ENCODE measurements at regions not wholly inside any gene's neighbourhood (a gene's known extent, or its start where the extent isn't known, plus 50 kb on each side); places are given as distances from the start of the nearest gene placed in this dataset.

GRCh38 chr2:116645155-116645554 lies 1169.3 kb upstream of the DDX18 start:
- no peak for DNase-seq

- DNase-seq = no peak
Measured at GRCh38 chr2:116668691-116669090, 1145.8 kb upstream of the DDX18 start.

- DNase-seq = no peak
Measured at GRCh38 chr2:116669782-116670181, 1144.7 kb upstream of the DDX18 start.

GRCh38 chr2:116674188-116674587 lies 1140.3 kb upstream of the DDX18 start:
- no peak for DNase-seq

GRCh38 chr2:116676776-116677175 lies 1137.7 kb upstream of the DDX18 start:
- DNase-seq = no peak

GRCh38 chr2:116680256-116680936 lies 1134.1 kb upstream of the DDX18 start:
- DNase-seq = no peak

GRCh38 chr2:116687371-116687770 lies 1127.1 kb upstream of the DDX18 start:
- no peak for DNase-seq

- no peak for DNase-seq
Measured at GRCh38 chr2:116692988-116693387, 1121.5 kb upstream of the DDX18 start.

GRCh38 chr2:116696223-116696622 lies 1118.3 kb upstream of the DDX18 start:
- no peak for DNase-seq

GRCh38 chr2:116696903-116697302 lies 1117.6 kb upstream of the DDX18 start:
- no peak for DNase-seq

GRCh38 chr2:116706396-116706795 lies 1108.1 kb upstream of the DDX18 start:
- DNase-seq = no peak

- no peak for DNase-seq
Measured at GRCh38 chr2:116716038-116716437, 1098.5 kb upstream of the DDX18 start.

GRCh38 chr2:116716444-116716843 lies 1098.0 kb upstream of the DDX18 start:
- no peak for DNase-seq

- DNase-seq = no peak
Measured at GRCh38 chr2:116717832-116718231, 1096.7 kb upstream of the DDX18 start.

GRCh38 chr2:116718451-116718850 lies 1096.0 kb upstream of the DDX18 start:
- DNase-seq = no peak

GRCh38 chr2:116719836-116720235 lies 1094.7 kb upstream of the DDX18 start:
- no peak for DNase-seq

- DNase-seq = no peak
Measured at GRCh38 chr2:116724550-116724949, 1089.9 kb upstream of the DDX18 start.

GRCh38 chr2:116732322-116732721 lies 1082.2 kb upstream of the DDX18 start:
- no peak for DNase-seq

GRCh38 chr2:116733699-116734098 lies 1080.8 kb upstream of the DDX18 start:
- no peak for DNase-seq

GRCh38 chr2:116737951-116738350 lies 1076.5 kb upstream of the DDX18 start:
- no peak for DNase-seq

- DNase-seq = no peak
Measured at GRCh38 chr2:116747103-116747502, 1067.4 kb upstream of the DDX18 start.

- no peak for DNase-seq
Measured at GRCh38 chr2:116749994-116750393, 1064.5 kb upstream of the DDX18 start.

GRCh38 chr2:116754381-116755101 lies 1060.0 kb upstream of the DDX18 start:
- DNase-seq = no peak

GRCh38 chr2:116761864-116762263 lies 1052.6 kb upstream of the DDX18 start:
- DNase-seq = no peak

- no peak for DNase-seq
Measured at GRCh38 chr2:116769514-116769913, 1045.0 kb upstream of the DDX18 start.

All from RPMI8226 (cell line).